Fibroblast of peridontal ligament (primary cell): ENCODE measurements at regions not wholly inside any gene's neighbourhood (a gene's known extent, or its start where the extent isn't known, plus 50 kb on each side); places are given as distances from the start of the nearest gene placed in this dataset.
"Not testable (repeated sequence)": the region's sequence is repeated elsewhere in the genome, so short reads cannot be mapped to it uniquely, and the experiment has no call there.

Experiments
- DNase-seq: peaks from one replicate; pipeline ENCODE4 v3.0.0-alpha.2; 2010; ENCODE audit errors: extremely low read depth

GRCh38 chr1:187819086-187819485 lies 990.3 kb downstream of the PLA2G4A start:
- no peak for DNase-seq

GRCh38 chr1:187836557-187836956 lies 1007.8 kb downstream of the PLA2G4A start:
- DNase-seq: no peak

- no peak for DNase-seq
These were observed 1009.0 kb downstream of the PLA2G4A start for GRCh38 chr1:187837787-187838186.

- no peak for DNase-seq
These were observed 1009.9 kb downstream of the PLA2G4A start for GRCh38 chr1:187838335-187839293.

GRCh38 chr1:187839873-187840272 lies 1011.1 kb downstream of the PLA2G4A start:
- DNase-seq: no peak

DNA sequence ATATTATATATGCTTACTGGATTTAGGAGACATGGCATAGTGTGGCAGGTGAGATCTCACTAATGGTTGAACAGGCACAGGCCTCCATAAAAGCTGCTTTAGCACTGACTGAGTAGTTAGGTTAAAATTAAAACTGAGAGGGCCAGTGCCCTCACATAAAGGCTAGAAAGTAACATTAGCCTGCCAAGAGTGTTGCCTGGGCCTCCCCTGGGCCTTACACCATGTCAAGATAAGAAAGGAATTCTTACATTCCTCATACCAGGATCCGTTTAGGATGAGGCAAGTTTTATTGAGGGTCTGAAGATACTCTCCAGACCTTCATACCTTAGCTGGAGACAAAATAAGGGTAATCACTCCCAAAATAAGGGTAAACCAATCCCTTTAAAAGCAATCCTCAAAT lies 1011.8 kb downstream of the PLA2G4A start:
- no peak for DNase-seq

GRCh38 chr1:187842406-187843165 lies 1013.8 kb downstream of the PLA2G4A start:
- DNase-seq: peak; percentile 44

GRCh38 chr1:187844313-187844712 lies 1015.6 kb downstream of the PLA2G4A start:
- DNase-seq: no peak

- no peak for DNase-seq
These were observed 1018.8 kb downstream of the PLA2G4A start for GRCh38 chr1:187847531-187847930.

GRCh38 chr1:187848321-187848720 lies 1019.6 kb downstream of the PLA2G4A start:
- no peak for DNase-seq

GRCh38 chr1:187850146-187850545 lies 1021.4 kb downstream of the PLA2G4A start:
- DNase-seq: not testable (repeated sequence)

- DNase-seq: no peak
These were observed 1024.8 kb downstream of the PLA2G4A start for GRCh38 chr1:187853505-187853904.

GRCh38 chr1:187854457-187854856 lies 1025.7 kb downstream of the PLA2G4A start:
- no peak for DNase-seq

DNA sequence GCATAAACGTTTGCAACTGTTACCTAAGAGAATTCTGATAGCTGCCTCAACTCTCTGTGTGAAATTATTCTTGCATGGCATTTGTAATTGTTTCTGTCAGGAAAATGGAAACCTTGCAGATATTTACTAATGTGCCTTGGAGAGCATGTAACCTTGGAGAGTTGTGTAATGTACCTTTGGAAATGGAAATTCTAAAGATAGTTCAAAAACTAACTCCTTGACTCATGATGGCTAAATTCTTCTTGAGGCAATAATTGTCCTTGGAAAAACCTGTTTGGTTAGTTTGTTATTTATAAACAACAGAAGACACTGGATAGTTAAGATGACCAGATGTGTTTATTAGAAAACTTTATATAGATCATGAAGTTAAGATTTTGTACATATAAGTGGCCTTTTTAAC lies 1033.8 kb downstream of the PLA2G4A start:
- DNase-seq: peak; percentile 25

DNA sequence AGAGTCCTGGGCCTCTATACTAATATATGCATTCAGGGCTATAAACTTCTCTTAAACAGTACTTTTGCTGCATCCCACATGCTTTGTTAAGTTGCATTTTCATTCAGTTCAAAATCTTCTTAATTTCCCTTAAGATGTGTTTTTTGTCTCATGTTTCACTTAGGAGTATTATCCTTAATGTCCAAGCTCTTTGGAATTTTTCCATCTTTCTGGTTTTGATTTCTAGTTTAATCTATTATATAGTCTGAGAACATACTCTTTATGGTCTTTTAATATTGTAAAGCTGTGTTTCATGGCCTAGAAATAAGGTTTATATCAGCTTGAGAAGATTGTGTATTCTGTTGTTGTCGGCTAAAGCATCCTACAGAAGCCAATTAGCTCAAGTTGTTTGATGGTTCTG lies 1041.8 kb downstream of the PLA2G4A start:
- DNase-seq: peak; percentile 38

- peak; percentile 68 for DNase-seq
These were observed 1042.6 kb downstream of the PLA2G4A start for GRCh38 chr1:187871177-187871845.

GRCh38 chr1:187872550-187872949 lies 1043.8 kb downstream of the PLA2G4A start:
- no peak for DNase-seq

- no peak for DNase-seq
These were observed 1044.4 kb downstream of the PLA2G4A start for GRCh38 chr1:187873126-187873525.

- DNase-seq: no peak
These were observed 1048.0 kb downstream of the PLA2G4A start for GRCh38 chr1:187876775-187877174.

GRCh38 chr1:187877220-187877619 lies 1048.5 kb downstream of the PLA2G4A start:
- DNase-seq: no peak

- no peak for DNase-seq
These were observed 1050.1 kb downstream of the PLA2G4A start for GRCh38 chr1:187878883-187879282.

GRCh38 chr1:187883356-187883755 lies 1054.6 kb downstream of the PLA2G4A start:
- DNase-seq: no peak
